T-helper 1 cell (primary cell): ENCODE measurements at regions not wholly inside any gene's neighbourhood (a gene's known extent, or its start where the extent isn't known, plus 50 kb on each side); places are given as distances from the start of the nearest gene placed in this dataset.
A peak's percentile ranks its signal among the peaks of the same experiment; 100 is the strongest.

ENCODE experiments used
- DNase-seq, 5 donors: peaks; one replicate each; pipeline ENCODE4 v3.0.0-alpha.2; 2012 to 2020

- no peak for DNase-seq
These were observed 193.0 kb downstream of the TTC8 start for GRCh38 chr14:89017417-89017816.

GRCh38 chr14:89022274-89022673, 197.8 kb downstream of the TTC8 start:
- DNase-seq = no peak

- DNase-seq = no peak
These were observed 200.2 kb downstream of the TTC8 start for GRCh38 chr14:89024691-89025090.

- DNase-seq = no peak
These were observed 201.2 kb downstream of the TTC8 start for GRCh38 chr14:89025561-89026236.

GRCh38 chr14:89027097-89027740, 202.8 kb downstream of the TTC8 start:
- peak; percentile 25 to 58 (median 38) for DNase-seq

- no peak for DNase-seq
These were observed 204.1 kb downstream of the TTC8 start for GRCh38 chr14:89028462-89029134.

- no peak for DNase-seq
These were observed 205.7 kb downstream of the TTC8 start for GRCh38 chr14:89029961-89030694.

- no peak for DNase-seq
These were observed 206.5 kb downstream of the TTC8 start for GRCh38 chr14:89030921-89031320.

GRCh38 chr14:89032086-89032649, 207.7 kb downstream of the TTC8 start:
- no peak for DNase-seq

GRCh38 chr14:89033756-89034155, 209.3 kb downstream of the TTC8 start:
- DNase-seq = no peak

- no peak for DNase-seq
These were observed 211.9 kb downstream of the TTC8 start for GRCh38 chr14:89036371-89036770.

GRCh38 chr14:89037065-89037464, 212.6 kb downstream of the TTC8 start:
- DNase-seq = no peak

GRCh38 chr14:89040080-89040459, 215.6 kb downstream of the TTC8 start:
- DNase-seq = no peak

- DNase-seq = peak; percentile 49 to 72 (median 58)
These were observed 216.2 kb downstream of the TTC8 start for GRCh38 chr14:89040460-89041256.

- DNase-seq = no peak
These were observed 216.8 kb downstream of the TTC8 start for GRCh38 chr14:89041257-89041582.

- DNase-seq = no peak
These were observed 217.6 kb downstream of the TTC8 start for GRCh38 chr14:89042021-89042420.

- no peak for DNase-seq
These were observed 228.9 kb downstream of the TTC8 start for GRCh38 chr14:89053303-89053702.

GRCh38 chr14:89056394-89056793, 231.9 kb downstream of the TTC8 start:
- no peak for DNase-seq

GRCh38 chr14:89058697-89059096, 234.2 kb downstream of the TTC8 start:
- no peak for DNase-seq

- DNase-seq = no peak
These were observed 235.7 kb downstream of the TTC8 start for GRCh38 chr14:89060191-89060590.

GRCh38 chr14:89061696-89062095, 237.2 kb downstream of the TTC8 start:
- no peak for DNase-seq

GRCh38 chr14:89065879-89066278, 241.4 kb downstream of the TTC8 start:
- no peak for DNase-seq
